ENCODE measurements at regions not wholly inside any gene's neighbourhood (a gene's known extent, or its start where the extent isn't known, plus 50 kb on each side); places are given as distances from the start of the nearest gene placed in this dataset.

GRCh38 chr1:234866007-234866866 is 256.3 kb upstream of the IRF2BP2 start:
- H3K79me2 ChIP-seq (ENCODE audit: insufficient read depth): no peaks in the 10 kb centered on the region
- H3K4me2 ChIP-seq: no peak overlapping the region
- ChIA-PET CTCF (no interaction called here), POLR2A (no interaction called here)
- no peaks in the 10 kb centered on the region for H3K27me3 ChIP-seq (ENCODE audit: insufficient read depth)
- no peaks in the 10 kb centered on the region for H4K20me1 ChIP-seq (ENCODE audit: insufficient read depth)
- H3K4me1 ChIP-seq (ENCODE audit: control insufficient read depth in 1 of 2, insufficient read depth in 2 of 2, low read depth in 1 of 2, low read length in 1 of 2): peaks cover 0 to 6% of the 10 kb centered on the region in 2 experiments; a peak in 2 of 4 replicates
- H2AFZ ChIP-seq (ENCODE audit: low read depth): no peak overlapping the region
- no peak overlapping the region for H3K4me3 ChIP-seq (ENCODE audit: low read depth in 2 of 2, low read length in 1 of 2)
- H3K9me3 ChIP-seq: 0 out of 2 replicates have a peak, but pooled peaks cover 5% of the 10 kb centered on the region
- WGBS (ENCODE audit: low lambda C conversion rate): 75% methylated on average over 18 of the region's 18 CpGs
- H3K9ac ChIP-seq: no peak overlapping the region
- no peaks in the 10 kb centered on the region for H3K9me2 ChIP-seq
- TF ChIP-seq FOSL2 (IDR thresholded peaks at IDR 0.05; ENCODE audit: borderline replicate concordance, low read depth) (peak; percentile 22; the same call in 1 of the 2 replicates), EP300 (IDR thresholded peaks at IDR 0.05; ENCODE audit: borderline replicate concordance in 1 of 2, low read depth in 1 of 2, low read length in 1 of 2) (no peak), TCF12 (IDR thresholded peaks at IDR 0.05) (no peak), YY1 (IDR thresholded peaks at IDR 0.05; ENCODE audit: low read depth) (no peak)
- no peaks in the 10 kb centered on the region for H3F3A ChIP-seq (replicated peaks; ENCODE audit: insufficient read depth)
- DNase-seq: no peak
- H3K36me3 ChIP-seq (replicated peaks in 1 of 2; ENCODE audit: control insufficient read depth in 1 of 2, insufficient read depth in 2 of 2, low read length in 1 of 2): no peaks in the 10 kb centered on the region
- H3K27ac ChIP-seq (ENCODE audit: low read depth in 2 of 2, low read length in 1 of 2): no peak overlapping the region

- Histone ChIP-seq H3K9me2 (no peaks in the 10 kb centered on the region), H3F3A (replicated peaks; ENCODE audit: insufficient read depth) (no peaks in the 10 kb centered on the region), H3K27me3 (ENCODE audit: insufficient read depth) (no peaks in the 10 kb centered on the region), H3K27ac (ENCODE audit: low read depth in 2 of 2, low read length in 1 of 2) (no peak overlapping the region), H3K4me1 (ENCODE audit: control insufficient read depth in 1 of 2, insufficient read depth in 2 of 2, low read depth in 1 of 2, low read length in 1 of 2) (peaks cover 0 to 6% of the 10 kb centered on the region in 2 experiments; a peak in 2 of 4 replicates), H3K9me3 (0 out of 2 replicates have a peak, but pooled peaks cover 6% of the 10 kb centered on the region), H3K4me2 (no peak overlapping the region), H3K36me3 (replicated peaks in 1 of 2; ENCODE audit: control insufficient read depth in 1 of 2, insufficient read depth in 2 of 2, low read length in 1 of 2) (no peaks in the 10 kb centered on the region), H4K20me1 (ENCODE audit: insufficient read depth) (no peaks in the 10 kb centered on the region), H3K4me3 (ENCODE audit: low read depth in 2 of 2, low read length in 1 of 2) (no peak overlapping the region), H3K79me2 (ENCODE audit: insufficient read depth) (no peaks in the 10 kb centered on the region), H2AFZ (ENCODE audit: low read depth) (no peak overlapping the region), H3K9ac (no peak overlapping the region)
- TF ChIP-seq MAX (IDR thresholded peaks at IDR 0.05; ENCODE audit: low read depth): no peak
- no peak for TF ChIP-seq PBX3 (IDR thresholded peaks at IDR 0.05)
- WGBS (ENCODE audit: low lambda C conversion rate): 89% methylated on average over 5 of the region's 7 CpGs
- no peak for DNase-seq
- POLR2A ChIA-PET: no interaction called here
- CTCF ChIA-PET: interaction anchor here (0.9 kb wide), 1 partner anchor 15 kb away, joined by 3 read pairs; no protein-coding TSS in a partner anchor
These were observed 255.4 kb upstream of the IRF2BP2 start for GRCh38 chr1:234865171-234866006.

- TF ChIP-seq IRF3 (IDR thresholded peaks at IDR 0.05; ENCODE audit: low read depth, low read length) (no peak), FOXJ3 (CRISPR knock-in tag; IDR thresholded peaks at IDR 0.05) (no peak)
- Histone ChIP-seq H3K4me1 (ENCODE audit: control insufficient read depth in 1 of 2, insufficient read depth in 2 of 2, low read depth in 1 of 2, low read length in 1 of 2) (peaks cover 0 to 6% of the 10 kb centered on the region in 2 experiments; a peak in 2 of 4 replicates), H3K4me3 (ENCODE audit: low read depth in 2 of 2, low read length in 1 of 2) (no peak overlapping the region), H3K27me3 (ENCODE audit: insufficient read depth) (no peaks in the 10 kb centered on the region), H2AFZ (ENCODE audit: low read depth) (no peak overlapping the region), H3K9me2 (no peaks in the 10 kb centered on the region), H3K4me2 (no peak overlapping the region), H3K27ac (ENCODE audit: low read depth in 2 of 2, low read length in 1 of 2) (peak overlapping the region in 1 of 2 experiments; percentile 21; a peak in 1 of 4 replicates), H3K79me2 (ENCODE audit: insufficient read depth) (no peaks in the 10 kb centered on the region), H3K9me3 (0 out of 2 replicates have a peak, but pooled peaks cover 6% of the 10 kb centered on the region), H3K36me3 (replicated peaks in 1 of 2; ENCODE audit: control insufficient read depth in 1 of 2, insufficient read depth in 2 of 2, low read length in 1 of 2) (no peaks in the 10 kb centered on the region), H3K9ac (no peak overlapping the region), H3F3A (replicated peaks; ENCODE audit: insufficient read depth) (no peaks in the 10 kb centered on the region), H4K20me1 (ENCODE audit: insufficient read depth) (no peaks in the 10 kb centered on the region)
- DNase-seq: no peak
- ChIA-PET CTCF (no interaction called here), POLR2A (no interaction called here)
- WGBS (ENCODE audit: low lambda C conversion rate): 96% methylated on average over 3 of the region's 3 CpGs
These were observed 254.1 kb upstream of the IRF2BP2 start for GRCh38 chr1:234864116-234864515.

All from SK-N-SH (cell line).